H1 (cell line): ENCODE measurements at regions not wholly inside any gene's neighbourhood (a gene's known extent, or its start where the extent isn't known, plus 50 kb on each side); places are given as distances from the start of the nearest gene placed in this dataset.

Experiments
- CTCF ChIA-PET: fragments of 300-600 bp; sonication (Branson Sonifier 250); formaldehyde crosslinking; loops from one replicate; lab custom pipeline; 2021; ENCODE audit not compliant: partially characterized antibody; lab: Charles Lee
- POLR2A ChIA-PET: fragments of 300-600 bp; sonication (Branson Sonifier 250); formaldehyde crosslinking; loops from one replicate; lab custom pipeline; 2021; ENCODE audit warnings: inconsistent platforms; ENCODE audit not compliant: partially characterized antibody; lab: Charles Lee
- DNase-seq, 2 experiments: peaks; one replicate each; pipeline versions ENCODE4 v3.0.0 to v3.0.0-alpha.2; 2010 to 2022; ENCODE audit warnings: low spot score in 2 of 2, low read depth in 1 of 2, mixed read lengths in 1 of 2
- FAIRE-seq: peaks from 2 replicates; lab custom pipeline; 2011; peaks lifted over from hg19 to GRCh38; lab: Jason Lieb, UNC
- H2AFZ ChIP-seq: 2 replicates; pipeline ENCODE4 v1.8.1; 2012; ENCODE audit warnings: low read length, inconsistent platforms
- H2AK5ac ChIP-seq: 2 replicates; pipeline ENCODE4 v1.6.1; 2013; ENCODE audit warnings: low read depth, low read length
- H2BK120ac ChIP-seq: replicated peaks from 2 replicates; pipeline ENCODE3; 2013; ENCODE audit warnings: low read depth, low read length, inconsistent platforms
- H2BK12ac ChIP-seq: 2 replicates; pipeline ENCODE4 v1.6.1; 2013; ENCODE audit warnings: low read depth, low read length
- H2BK15ac ChIP-seq: 2 replicates; pipeline ENCODE4 v1.6.1; 2013; ENCODE audit warnings: low read length
- H2BK20ac ChIP-seq: 2 replicates; pipeline ENCODE4 v1.6.1; 2013; ENCODE audit warnings: low read length
- H2BK5ac ChIP-seq: 2 replicates; pipeline ENCODE4 v1.6.1; 2013; ENCODE audit warnings: low read depth, low read length
- H3K14ac ChIP-seq: 2 replicates; pipeline ENCODE4 v1.6.1; 2013; ENCODE audit warnings: inconsistent platforms; ENCODE audit not compliant: insufficient read length
- H3K18ac ChIP-seq: 2 replicates; pipeline ENCODE4 v1.6.1; 2013; ENCODE audit warnings: low read length; ENCODE audit errors: extremely low read depth
- H3K23ac ChIP-seq: 2 replicates; pipeline ENCODE4 v1.6.1; 2013; ENCODE audit warnings: inconsistent platforms; ENCODE audit not compliant: insufficient read length
- H3K23me2 ChIP-seq: 2 replicates; pipeline ENCODE4 v1.6.1; 2013; ENCODE audit warnings: low read depth, low read length
- H3K27ac ChIP-seq: 2 replicates; pipeline ENCODE4 v1.6.1; 2011; ENCODE audit warnings: low read depth, low read length, inconsistent platforms
- H3K27me3 ChIP-seq, 4 experiments: replicated peaks in 1 of 4; 1 replicate in 1 of 4; 2 replicates in 3 of 4; pipeline versions ENCODE4 v1.6.1 to v1.8.1; 2011 to 2013; ENCODE audit warnings: low read length in 3 of 4, mild to moderate bottlenecking in 3 of 4, inconsistent platforms in 2 of 4, mixed read lengths in 2 of 4, moderate library complexity in 1 of 4; ENCODE audit not compliant: control insufficient read depth in 3 of 4, insufficient read depth in 3 of 4; ENCODE audit errors: extremely low read depth in 1 of 4
- H3K36me3 ChIP-seq, 4 experiments: 2 replicates each; pipeline versions ENCODE4 v1.6.1 to v1.8.1; 2011 to 2013; ENCODE audit warnings: mild to moderate bottlenecking in 4 of 4, low read length in 3 of 4, moderate library complexity in 2 of 4, control low read depth in 1 of 4, inconsistent platforms in 1 of 4; ENCODE audit not compliant: insufficient read depth in 4 of 4, control insufficient read depth in 2 of 4
- H3K4ac ChIP-seq: replicated peaks from 2 replicates; pipeline ENCODE3; 2013; ENCODE audit warnings: low read length, low read depth, mixed read lengths, inconsistent platforms; ENCODE audit not compliant: insufficient read length
- H3K4me1 ChIP-seq, 4 experiments: replicated peaks in 1 of 4; 1 replicate in 1 of 4; 2 replicates in 3 of 4; pipeline versions ENCODE4 v1.6.1 to v1.8.1; 2011 to 2013; ENCODE audit warnings: low read length in 3 of 4, inconsistent platforms in 2 of 4, mixed read lengths in 1 of 4; ENCODE audit not compliant: insufficient read depth in 4 of 4, control insufficient read depth in 3 of 4
- H3K4me2 ChIP-seq, 2 experiments: 2 replicates each; pipeline versions ENCODE4 v1.6.1 to v1.8.1; 2011 to 2013; ENCODE audit warnings: low read depth in 2 of 2, low read length in 2 of 2, control low read depth in 1 of 2, inconsistent platforms in 1 of 2, mild to moderate bottlenecking in 1 of 2; ENCODE audit not compliant: insufficient read depth in 1 of 2
- H3K4me3 ChIP-seq, 4 experiments: fragments of 200-600, 300-600 bp in 1 of 4; sonication (generic), shearing (Covaris generic), sonication (Bioruptor Twin) in 1 of 4; 2 replicates each; pipeline versions ENCODE4 v1.5.1 to v1.8.1; 2011 to 2016; ENCODE audit warnings: low read length in 4 of 4, low read depth in 3 of 4, control low read depth in 2 of 4, inconsistent platforms in 2 of 4, mild to moderate bottlenecking in 2 of 4, mixed read lengths in 1 of 4, moderate library complexity in 1 of 4; ENCODE audit not compliant: insufficient read depth in 2 of 4; ENCODE audit errors: extremely low read depth in 1 of 4
- H3K56ac ChIP-seq: replicated peaks from 2 replicates; pipeline ENCODE3; 2013; ENCODE audit warnings: low read depth, mild to moderate bottlenecking, mixed read lengths, low read length, inconsistent platforms; ENCODE audit not compliant: insufficient read length
- H3K79me1 ChIP-seq: 2 replicates; pipeline ENCODE4 v1.6.1; 2013; ENCODE audit warnings: low read depth, low read length, control low read depth
- H3K79me2 ChIP-seq, 2 experiments: 2 replicates each; pipeline versions ENCODE4 v1.6.1 to v1.8.1; 2012 to 2013; ENCODE audit warnings: low read length in 2 of 2, mild to moderate bottlenecking in 2 of 2, inconsistent platforms in 1 of 2; ENCODE audit not compliant: insufficient read depth in 2 of 2, control insufficient read depth in 1 of 2
- H3K9ac ChIP-seq, 4 experiments: replicated peaks in 1 of 4; 1 replicate in 1 of 4; 2 replicates in 3 of 4; pipeline versions ENCODE4 v1.6.1 to v1.8.1; 2011 to 2013; ENCODE audit warnings: low read depth in 3 of 4, low read length in 3 of 4, control low read depth in 2 of 4, mild to moderate bottlenecking in 2 of 4, moderate library complexity in 2 of 4, inconsistent platforms in 1 of 4; ENCODE audit errors: extremely low read depth in 1 of 4
- H3K9me3 ChIP-seq, 2 experiments: 2 replicates each; pipeline versions ENCODE4 v1.6.1 to v1.8.1; 2012 to 2013; ENCODE audit warnings: mild to moderate bottlenecking in 2 of 2, moderate library complexity in 2 of 2, control low read depth in 1 of 2, inconsistent platforms in 1 of 2, low read depth in 1 of 2, low read length in 1 of 2, mixed read lengths in 1 of 2; ENCODE audit not compliant: insufficient read depth in 2 of 2
- H4K20me1 ChIP-seq, 2 experiments: replicated peaks in 1 of 2; 2 replicates each; pipeline versions ENCODE3 to v1.8.1; 2011 to 2013; ENCODE audit warnings: inconsistent platforms in 2 of 2, low read length in 2 of 2, mild to moderate bottlenecking in 1 of 2; ENCODE audit not compliant: insufficient read depth in 2 of 2, control insufficient read depth in 1 of 2
- H4K5ac ChIP-seq: 2 replicates; pipeline ENCODE4 v1.6.1; 2013; ENCODE audit warnings: low read length, low read depth, mixed read lengths, inconsistent platforms; ENCODE audit not compliant: insufficient read length
- H4K8ac ChIP-seq: 2 replicates; pipeline ENCODE4 v1.8.0; 2013; ENCODE audit warnings: mild to moderate bottlenecking, moderate library complexity, low read length, inconsistent platforms; ENCODE audit not compliant: insufficient read depth; ENCODE audit errors: extremely low read depth
- H4K91ac ChIP-seq: replicated peaks from 2 replicates; pipeline ENCODE3; 2013; ENCODE audit warnings: low read length, mixed read lengths, inconsistent platforms; ENCODE audit not compliant: insufficient read length
- BRCA1 ChIP-seq: IDR thresholded peaks from 2 replicates; pipeline ENCODE4 v1.6.1; 2012; ENCODE audit warnings: low read depth, low read length, improper control_type of control experiment
- CHD1 ChIP-seq: IDR thresholded peaks from 2 replicates; pipeline ENCODE4 v1.6.1; 2012; ENCODE audit warnings: low read depth, low read length, improper control_type of control experiment
- CREB1 ChIP-seq: IDR thresholded peaks from 2 replicates; pipeline ENCODE4 v1.6.1; 2012; ENCODE audit warnings: inconsistent platforms
- EZH2 ChIP-seq: fragments of 200-600 bp; sonication (generic); IDR thresholded peaks from 2 replicates; pipeline ENCODE4 v1.7.1; 2012; ENCODE audit warnings: low read depth, mild to moderate bottlenecking, moderate library complexity, low read length, inconsistent platforms; ENCODE audit not compliant: severe bottlenecking
- GABPA ChIP-seq: IDR thresholded peaks from 2 replicates; pipeline ENCODE4 v1.6.1; 2011; ENCODE audit warnings: mild to moderate bottlenecking, low read length, moderate library complexity, borderline replicate concordance; ENCODE audit not compliant: insufficient read depth
- KDM4A ChIP-seq: IDR thresholded peaks from one replicate; pipeline ENCODE4 v1.7.1; 2012; ENCODE audit warnings: low read depth, mild to moderate bottlenecking, moderate library complexity, low read length, inconsistent platforms; ENCODE audit not compliant: severe bottlenecking
- KDM5A ChIP-seq: fragments of 200-600 bp; IDR thresholded peaks from 2 replicates; pipeline ENCODE4 v1.7.1; 2012; ENCODE audit warnings: mild to moderate bottlenecking, low read length, inconsistent platforms, mixed read lengths
- PHF8 ChIP-seq: fragments of 200-600 bp; sonication (generic); conservative IDR thresholded peaks from 2 replicates; pipeline ENCODE4 v1.7.1; 2012; ENCODE audit warnings: low read depth, mild to moderate bottlenecking, inconsistent platforms, low read length, moderate library complexity
- RBBP5 ChIP-seq: IDR thresholded peaks from 2 replicates; pipeline ENCODE4 v1.7.1; 2012; ENCODE audit warnings: low read depth, mild to moderate bottlenecking, inconsistent platforms, low read length, moderate library complexity, borderline replicate concordance
- RFX5 ChIP-seq: IDR thresholded peaks from 2 replicates; pipeline ENCODE4 v1.6.1; 2011; ENCODE audit warnings: low read depth, low read length, improper control_type of control experiment, borderline replicate concordance
- SP1 ChIP-seq: IDR thresholded peaks from 2 replicates; pipeline ENCODE4 v1.6.1; 2011; ENCODE audit warnings: low read depth, low read length
- TAF1 ChIP-seq: IDR thresholded peaks from 2 replicates; pipeline ENCODE4 v1.6.1; 2011; ENCODE audit warnings: mild to moderate bottlenecking, low read depth, low read length
- TEAD4 ChIP-seq: IDR thresholded peaks from 2 replicates; pipeline ENCODE4 v1.6.1; 2012; ENCODE audit warnings: low read depth, low read length, inconsistent platforms, mixed read lengths
- WGBS, 2 experiments: shearing (Covaris generic) in 1 of 2; methylation state at CpG; one replicate each; pipeline versions ENCODE4 v1.1.6 to v1.1.7; 2013 to 2015; ENCODE audit warnings: low lambda C conversion rate in 2 of 2, mixed read lengths in 2 of 2, inconsistent platforms in 1 of 2, low coverage in 1 of 2, missing lambda C conversion rate in 1 of 2; ENCODE audit not compliant: insufficient replicate concordance in 2 of 2, insufficient coverage in 1 of 2, insufficient read length in 1 of 2; ENCODE audit errors: extremely low coverage in 1 of 2, missing lambda C conversion rate in 1 of 2; 5-methylcytosine and 5-hydroxymethylcytosine counted together

GRCh38 chr4:17195461-17196275 is 297.2 kb upstream of the LDB2 start:
- Histone ChIP-seq H3K4ac (no peak overlapping the region), H3K36me3 (no peaks in the 10 kb centered on the region), H3K9me3 (0 out of 4 replicates have a peak, but pooled peaks cover 0 to under 1% of the 10 kb centered on the region in 2 experiments), H3K4me2 (no peak overlapping the region), H2AFZ (no peak overlapping the region), H4K8ac (no peak overlapping the region), H3K27me3 (no peaks in the 10 kb centered on the region), H3K9ac (no peak overlapping the region), H3K27ac (no peak overlapping the region), H3K79me1 (no peaks in the 10 kb centered on the region), H4K20me1 (no peaks in the 10 kb centered on the region), H4K91ac (no peak overlapping the region), H3K23ac (no peak overlapping the region), H2BK120ac (no peak overlapping the region), H4K5ac (no peak overlapping the region), H3K18ac (no peak overlapping the region), H3K23me2 (no peaks in the 10 kb centered on the region; the same call in 1 of the 2 replicates), H3K4me3 (no peak overlapping the region), H2BK5ac (no peak overlapping the region), H3K79me2 (no peaks in the 10 kb centered on the region), H2BK20ac (no peak overlapping the region), H3K56ac (no peak overlapping the region), H3K14ac (no peak overlapping the region), H3K4me1 (no peaks in the 10 kb centered on the region), H2AK5ac (no peak overlapping the region), H2BK12ac (no peak overlapping the region), H2BK15ac (no peak overlapping the region)
- no peak for TF ChIP-seq TEAD4
- TF ChIP-seq CREB1, result no peak
- no peak for TF ChIP-seq EZH2
- no peak for TF ChIP-seq SP1
- TF ChIP-seq CHD1, result no peak
- no peak for TF ChIP-seq PHF8
- TF ChIP-seq KDM5A, result no peak
- no peak for TF ChIP-seq TAF1
- TF ChIP-seq BRCA1, result no peak
- TF ChIP-seq KDM4A, result no peak
- no peak for TF ChIP-seq RFX5
- no peak for TF ChIP-seq RBBP5
- TF ChIP-seq GABPA, result no peak
- FAIRE-seq (no peak), DNase-seq (no peak)
- 80% methylated on average over 4 of the region's 4 CpGs; no CpG with 5 or more reads in 1 of the 2 experiments for WGBS, 2 experiments
- ChIA-PET POLR2A (no interaction called here), CTCF (no interaction called here)
